WTC11 (cell line): ENCODE measurements at regions not wholly inside any gene's neighbourhood (a gene's known extent, or its start where the extent isn't known, plus 50 kb on each side); places are given as distances from the start of the nearest gene placed in this dataset.

Experiments
- ATAC-seq: fragments of 200-7000 bp; cut with Tn5 transposase; 2 replicates; pipeline ENCODE4 v1.10.0; 2021; ENCODE audit warnings: mild to moderate bottlenecking, moderate library complexity
- CTCF ChIA-PET: fragments of 300-600 bp; sonication (Branson Sonifier 250); formaldehyde crosslinking; loops from one replicate; lab custom pipeline; 2021; ENCODE audit warnings: antibody characterized with exemption; lab: Charles Lee
- POLR2A ChIA-PET: fragments of 350-600 bp; sonication (Branson Sonifier 250); formaldehyde crosslinking; loops from one replicate; lab custom pipeline; 2021; ENCODE audit warnings: antibody characterized with exemption; lab: Charles Lee
- DNase-seq: peaks from one replicate; pipeline ENCODE4 v3.0.0; 2021; ENCODE audit warnings: low spot score
- H3K27ac Mint-ChIP-seq: 2 replicates; pipeline ENCODE4 v1.8.0; 2021; ENCODE audit warnings: mixed read lengths
- H3K27me3 Mint-ChIP-seq: 2 replicates; pipeline ENCODE4 v1.8.0; 2021; ENCODE audit warnings: low read depth, mild to moderate bottlenecking, moderate library complexity, mixed read lengths
- H3K36me3 Mint-ChIP-seq: 2 replicates; pipeline ENCODE4 v1.8.0; 2021; ENCODE audit warnings: mixed read lengths
- H3K4me1 Mint-ChIP-seq: 2 replicates; pipeline ENCODE4 v1.8.0; 2022; ENCODE audit warnings: mixed read lengths
- H3K4me3 Mint-ChIP-seq: 2 replicates; pipeline ENCODE4 v1.8.0; 2021; ENCODE audit warnings: mild to moderate bottlenecking, moderate library complexity, mixed read lengths
- H3K9me3 Mint-ChIP-seq: 2 replicates; pipeline ENCODE4 v1.8.0; 2021; ENCODE audit warnings: mixed read lengths
- ESRRA ChIP-seq: sonication (generic); formaldehyde crosslinking; IDR thresholded peaks from 2 replicates; pipeline ENCODE4 v1.8.1; 2022; ENCODE audit warnings: mild to moderate bottlenecking, missing genetic modification reagents, borderline replicate concordance
- FOXJ3 ChIP-seq: sonication (generic); formaldehyde crosslinking; IDR thresholded peaks from 2 replicates; pipeline ENCODE4 v1.9.0; 2021; ENCODE audit warnings: missing genetic modification reagents, mild to moderate bottlenecking, borderline replicate concordance
- FOXP1 ChIP-seq: sonication (generic); formaldehyde crosslinking; IDR thresholded peaks from 2 replicates; pipeline ENCODE4 v1.8.0; 2022; ENCODE audit warnings: missing genetic modification reagents, mild to moderate bottlenecking, moderate library complexity, borderline replicate concordance
- GRHL2 ChIP-seq: fragments of 250-450 bp; sonication (Bioruptor Pico); IDR thresholded peaks from 2 replicates; pipeline ENCODE4 v1.8.0; 2022; ENCODE audit warnings: mild to moderate bottlenecking, moderate library complexity; ENCODE audit not compliant: insufficient replicate concordance, severe bottlenecking
- GTF2I ChIP-seq: fragments of 250-450 bp; sonication (Bioruptor Pico); conservative IDR thresholded peaks from 2 replicates; pipeline ENCODE4 v1.4.0; 2021; ENCODE audit warnings: mild to moderate bottlenecking
- KAT7 ChIP-seq: sonication (generic); formaldehyde crosslinking; IDR thresholded peaks from 2 replicates; pipeline ENCODE4 v1.8.1; 2023; ENCODE audit warnings: missing genetic modification reagents, mild to moderate bottlenecking, borderline replicate concordance
- NR1H2 ChIP-seq: sonication (generic); formaldehyde crosslinking; IDR thresholded peaks from 2 replicates; pipeline ENCODE4 v1.9.0; 2021; ENCODE audit warnings: mild to moderate bottlenecking, moderate library complexity, missing genetic modification reagents
- PRRX2 ChIP-seq: fragments of 250-450 bp; sonication (Bioruptor Pico); IDR thresholded peaks from 2 replicates; pipeline ENCODE4 v1.8.0; 2021; ENCODE audit warnings: mild to moderate bottlenecking
- RELA ChIP-seq: sonication (generic); formaldehyde crosslinking; IDR thresholded peaks from 2 replicates; pipeline ENCODE4 v1.8.1; 2022; ENCODE audit warnings: missing genetic modification reagents, mild to moderate bottlenecking, borderline replicate concordance
- RORB ChIP-seq: fragments of 250-450 bp; sonication (Bioruptor Pico); IDR thresholded peaks from 2 replicates; pipeline ENCODE4 v1.9.0; 2021; ENCODE audit warnings: mild to moderate bottlenecking
- SMAD3 ChIP-seq: sonication (generic); formaldehyde crosslinking; IDR thresholded peaks from 2 replicates; pipeline ENCODE4 v1.8.0; 2022; ENCODE audit warnings: missing genetic modification reagents, mild to moderate bottlenecking, borderline replicate concordance
- SOX15 ChIP-seq: fragments of 250-450 bp; sonication (Bioruptor Pico); IDR thresholded peaks from 2 replicates; pipeline ENCODE4 v1.9.0; 2021; ENCODE audit warnings: mild to moderate bottlenecking
- SP1 ChIP-seq: sonication (generic); formaldehyde crosslinking; conservative IDR thresholded peaks from 2 replicates; pipeline ENCODE4 v1.8.1; 2022; ENCODE audit warnings: missing genetic modification reagents
- TCF7 ChIP-seq: sonication (generic); formaldehyde crosslinking; IDR thresholded peaks from 2 replicates; pipeline ENCODE4 v1.8.0; 2022; ENCODE audit warnings: mild to moderate bottlenecking, low read depth, missing genetic modification reagents, moderate library complexity
- TEAD1 ChIP-seq: sonication (generic); formaldehyde crosslinking; IDR thresholded peaks from 2 replicates; pipeline ENCODE4 v1.8.0; 2022; ENCODE audit warnings: mild to moderate bottlenecking, missing genetic modification reagents
- ZNF396 ChIP-seq: fragments of 250-450 bp; sonication (Bioruptor Pico); IDR thresholded peaks from 2 replicates; pipeline ENCODE4 v1.8.0; 2021; ENCODE audit warnings: mild to moderate bottlenecking, moderate library complexity, borderline replicate concordance
- ZNF416 ChIP-seq: fragments of 250-450 bp; sonication (Bioruptor Pico); IDR thresholded peaks from 2 replicates; pipeline ENCODE4 v1.9.0; 2021; ENCODE audit warnings: mild to moderate bottlenecking, inconsistent platforms
- ZNF671 ChIP-seq: fragments of 250-450 bp; sonication (Bioruptor Pico); IDR thresholded peaks from 2 replicates; pipeline ENCODE4 v1.8.0; 2021; ENCODE audit warnings: mild to moderate bottlenecking
- TF ChIP-seq, protein P1 (sequence below): sonication (generic); formaldehyde crosslinking; IDR thresholded peaks from 2 replicates; pipeline ENCODE4 v1.8.0; 2022; ENCODE audit warnings: mild to moderate bottlenecking, missing genetic modification reagents
- TF ChIP-seq, protein P2 (sequence below): fragments of 250-450 bp; sonication (Bioruptor Pico); IDR thresholded peaks from 2 replicates; pipeline ENCODE4 v1.8.0; 2021; ENCODE audit warnings: mild to moderate bottlenecking

- H3K4me3 Mint-ChIP-seq, result no peak overlapping the region
- DNase-seq, result no peak
- no peak for ATAC-seq
- peaks cover 46% of the 10 kb centered on the region for H3K9me3 Mint-ChIP-seq
- H3K27me3 Mint-ChIP-seq, result no peaks in the 10 kb centered on the region
- CTCF ChIA-PET, result no interaction called here
- TF ChIP-seq PRRX2 (no peak), NR1H2 (no peak), ZNF416 (CRISPR knock-in tag) (no peak), TEAD1 (CRISPR knock-in tag) (no peak), TCF7 (CRISPR knock-in tag) (no peak), ZNF396 (CRISPR knock-in tag) (no peak), ESRRA (CRISPR knock-in tag) (no peak), GTF2I (no peak), RELA (CRISPR knock-in tag) (no peak), FOXJ3 (no peak), SMAD3 (CRISPR knock-in tag) (no peak), SP1 (CRISPR knock-in tag) (no peak), RORB (CRISPR knock-in tag) (no peak)
- TF ChIP-seq, protein P1, sequence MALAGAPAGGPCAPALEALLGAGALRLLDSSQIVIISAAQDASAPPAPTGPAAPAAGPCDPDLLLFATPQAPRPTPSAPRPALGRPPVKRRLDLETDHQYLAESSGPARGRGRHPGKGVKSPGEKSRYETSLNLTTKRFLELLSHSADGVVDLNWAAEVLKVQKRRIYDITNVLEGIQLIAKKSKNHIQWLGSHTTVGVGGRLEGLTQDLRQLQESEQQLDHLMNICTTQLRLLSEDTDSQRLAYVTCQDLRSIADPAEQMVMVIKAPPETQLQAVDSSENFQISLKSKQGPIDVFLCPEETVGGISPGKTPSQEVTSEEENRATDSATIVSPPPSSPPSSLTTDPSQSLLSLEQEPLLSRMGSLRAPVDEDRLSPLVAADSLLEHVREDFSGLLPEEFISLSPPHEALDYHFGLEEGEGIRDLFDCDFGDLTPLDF (CRISPR knock-in tag), result no peak
- H3K27ac Mint-ChIP-seq, result no peak overlapping the region
- H3K36me3 Mint-ChIP-seq, result peaks cover 17% of the 10 kb centered on the region
- POLR2A ChIA-PET, result no interaction called here
- H3K4me1 Mint-ChIP-seq, result no peaks in the 10 kb centered on the region
Measured at GRCh38 chr18:53947092-53947640, 277.3 kb downstream of the MBD2 start.

DNA sequence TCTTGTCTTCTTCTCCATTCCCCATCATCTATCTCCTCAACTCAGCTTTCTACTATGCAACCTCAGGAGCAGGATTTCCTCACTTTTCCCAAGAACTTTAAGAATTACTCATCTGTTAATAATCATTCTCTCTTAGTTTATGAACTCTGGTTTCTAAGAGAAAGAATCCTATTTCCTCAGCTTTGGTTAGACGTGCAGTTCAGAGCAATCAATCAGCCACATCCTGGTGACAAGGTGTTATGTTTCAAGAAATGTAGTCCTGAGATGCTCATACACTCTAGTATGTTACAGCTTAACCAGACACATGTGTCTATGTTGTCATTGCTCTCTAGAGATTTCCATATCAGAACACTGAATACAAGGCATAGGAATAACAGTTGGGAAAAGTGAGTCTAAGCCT, 277.9 kb downstream of the MBD2 start:
- H3K4me3 Mint-ChIP-seq, result no peak overlapping the region
- DNase-seq (no peak), ATAC-seq (no peak)
- CTCF ChIA-PET, result no interaction called here
- H3K4me1 Mint-ChIP-seq, result no peaks in the 10 kb centered on the region
- H3K9me3 Mint-ChIP-seq, result peaks cover 52% of the 10 kb centered on the region
- H3K27ac Mint-ChIP-seq, result no peak overlapping the region
- peaks cover 20% of the 10 kb centered on the region for H3K36me3 Mint-ChIP-seq
- TF ChIP-seq SMAD3 (CRISPR knock-in tag), result no peak
- H3K27me3 Mint-ChIP-seq, result no peaks in the 10 kb centered on the region
- POLR2A ChIA-PET, result no interaction called here

GRCh38 chr18:53944721-53945120, 279.7 kb downstream of the MBD2 start:
- ChIA-PET CTCF (no interaction called here), POLR2A (no interaction called here)
- peaks cover 20% of the 10 kb centered on the region for H3K36me3 Mint-ChIP-seq
- peak; percentile 44 for DNase-seq
- H3K9me3 Mint-ChIP-seq, result peaks cover 66% of the 10 kb centered on the region
- H3K4me3 Mint-ChIP-seq, result no peak overlapping the region
- H3K4me1 Mint-ChIP-seq, result peaks cover 11% of the 10 kb centered on the region
- no peak for TF ChIP-seq SOX15 (CRISPR knock-in tag)
- no peak for TF ChIP-seq ZNF671 (CRISPR knock-in tag)
- TF ChIP-seq KAT7 (CRISPR knock-in tag), result no peak
- TF ChIP-seq GRHL2 (CRISPR knock-in tag), result no peak
- TF ChIP-seq, protein P2, sequence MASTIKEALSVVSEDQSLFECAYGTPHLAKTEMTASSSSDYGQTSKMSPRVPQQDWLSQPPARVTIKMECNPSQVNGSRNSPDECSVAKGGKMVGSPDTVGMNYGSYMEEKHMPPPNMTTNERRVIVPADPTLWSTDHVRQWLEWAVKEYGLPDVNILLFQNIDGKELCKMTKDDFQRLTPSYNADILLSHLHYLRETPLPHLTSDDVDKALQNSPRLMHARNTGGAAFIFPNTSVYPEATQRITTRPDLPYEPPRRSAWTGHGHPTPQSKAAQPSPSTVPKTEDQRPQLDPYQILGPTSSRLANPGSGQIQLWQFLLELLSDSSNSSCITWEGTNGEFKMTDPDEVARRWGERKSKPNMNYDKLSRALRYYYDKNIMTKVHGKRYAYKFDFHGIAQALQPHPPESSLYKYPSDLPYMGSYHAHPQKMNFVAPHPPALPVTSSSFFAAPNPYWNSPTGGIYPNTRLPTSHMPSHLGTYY, result no peak
- TF ChIP-seq SMAD3 (CRISPR knock-in tag), result no peak
- TF ChIP-seq RELA (CRISPR knock-in tag), result no peak
- TF ChIP-seq ZNF396 (CRISPR knock-in tag), result no peak
- no peaks in the 10 kb centered on the region; the same call in 1 of the 2 replicates for H3K27me3 Mint-ChIP-seq
- ATAC-seq, result no peak
- H3K27ac Mint-ChIP-seq, result no peak overlapping the region

GRCh38 chr18:53943326-53943860, 281.1 kb downstream of the MBD2 start:
- peaks cover 66% of the 10 kb centered on the region for H3K9me3 Mint-ChIP-seq
- H3K4me1 Mint-ChIP-seq, result peaks cover 15% of the 10 kb centered on the region
- H3K36me3 Mint-ChIP-seq, result peaks cover 20% of the 10 kb centered on the region
- no peak overlapping the region for H3K27ac Mint-ChIP-seq
- H3K27me3 Mint-ChIP-seq, result no peaks in the 10 kb centered on the region; the same call in 1 of the 2 replicates
- no peak for TF ChIP-seq FOXP1 (CRISPR knock-in tag)
- ChIA-PET CTCF (no interaction called here), POLR2A (no interaction called here)
- no peak overlapping the region for H3K4me3 Mint-ChIP-seq
- ATAC-seq (no peak), DNase-seq (no peak)
